ENCODE measurements at regions not wholly inside any gene's neighbourhood (a gene's known extent, or its start where the extent isn't known, plus 50 kb on each side); places are given as distances from the start of the nearest gene placed in this dataset.
"Not testable (repeated sequence)": the region's sequence is repeated elsewhere in the genome, so short reads cannot be mapped to it uniquely, and the experiment has no call there.

- not testable (repeated sequence) for TF ChIP-seq POLR2A (IDR thresholded peaks at IDR 0.05)
- TF ChIP-seq, protein P1, sequence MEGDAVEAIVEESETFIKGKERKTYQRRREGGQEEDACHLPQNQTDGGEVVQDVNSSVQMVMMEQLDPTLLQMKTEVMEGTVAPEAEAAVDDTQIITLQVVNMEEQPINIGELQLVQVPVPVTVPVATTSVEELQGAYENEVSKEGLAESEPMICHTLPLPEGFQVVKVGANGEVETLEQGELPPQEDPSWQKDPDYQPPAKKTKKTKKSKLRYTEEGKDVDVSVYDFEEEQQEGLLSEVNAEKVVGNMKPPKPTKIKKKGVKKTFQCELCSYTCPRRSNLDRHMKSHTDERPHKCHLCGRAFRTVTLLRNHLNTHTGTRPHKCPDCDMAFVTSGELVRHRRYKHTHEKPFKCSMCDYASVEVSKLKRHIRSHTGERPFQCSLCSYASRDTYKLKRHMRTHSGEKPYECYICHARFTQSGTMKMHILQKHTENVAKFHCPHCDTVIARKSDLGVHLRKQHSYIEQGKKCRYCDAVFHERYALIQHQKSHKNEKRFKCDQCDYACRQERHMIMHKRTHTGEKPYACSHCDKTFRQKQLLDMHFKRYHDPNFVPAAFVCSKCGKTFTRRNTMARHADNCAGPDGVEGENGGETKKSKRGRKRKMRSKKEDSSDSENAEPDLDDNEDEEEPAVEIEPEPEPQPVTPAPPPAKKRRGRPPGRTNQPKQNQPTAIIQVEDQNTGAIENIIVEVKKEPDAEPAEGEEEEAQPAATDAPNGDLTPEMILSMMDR (IDR thresholded peaks at IDR 0.05): not testable (repeated sequence)
These were observed 780.8 kb downstream of the TTLL7 start for GRCh38 chr1:83218036-83218716.

Data from uterus (tissue), 2 donors.